GM21367 (cell line): ENCODE measurements at regions not wholly inside any gene's neighbourhood (a gene's known extent, or its start where the extent isn't known, plus 50 kb on each side); places are given as distances from the start of the nearest gene placed in this dataset.
"Not testable (repeated sequence)": the region's sequence is repeated elsewhere in the genome, so short reads cannot be mapped to it uniquely, and the experiment has no call there.

Experiments
- ATAC-seq: cut with Tn5 transposase; IDR thresholded peaks from one replicate; pipeline ENCODE4 v1.9.1; 2021; ENCODE audit not compliant: unreplicated experiment

GRCh38 chr9:72433616-72434267 is 68.7 kb upstream of the ZFAND5 start:
- ATAC-seq, result not testable (repeated sequence)

GRCh38 chr9:72431036-72431435 is 66.0 kb upstream of the ZFAND5 start:
- no peak for ATAC-seq

- ATAC-seq, result no peak
Observed at GRCh38 chr9:72428329-72428728, 63.3 kb upstream of the ZFAND5 start.

- no peak for ATAC-seq
Observed at GRCh38 chr9:72427801-72428200, 62.8 kb upstream of the ZFAND5 start.

- ATAC-seq, result no peak
Observed at GRCh38 chr9:72424131-72424530, 59.1 kb upstream of the ZFAND5 start.

GRCh38 chr9:72422214-72422613 is 57.2 kb upstream of the ZFAND5 start:
- ATAC-seq, result no peak

GRCh38 chr9:72420783-72421182 is 55.8 kb upstream of the ZFAND5 start:
- no peak for ATAC-seq

GRCh38 chr9:72415948-72416347 is 50.9 kb upstream of the ZFAND5 start:
- no peak for ATAC-seq

- ATAC-seq, result no peak
Observed at GRCh38 chr9:72415163-72415562, 50.2 kb upstream of the ZFAND5 start.
